22Rv1 (cell line): ENCODE measurements at regions not wholly inside any gene's neighbourhood (a gene's known extent, or its start where the extent isn't known, plus 50 kb on each side); places are given as distances from the start of the nearest gene placed in this dataset.

ENCODE experiments used
- CTCF ChIP-seq: fragments of 450-650 bp; IDR thresholded peaks from 2 replicates; pipeline ENCODE4 v1.5.1; 2017; ENCODE audit warnings: mild to moderate bottlenecking
- ZFX ChIP-seq: fragments of 450-650 bp; IDR thresholded peaks from 2 replicates; pipeline ENCODE4 v1.6.1; 2017; ENCODE audit warnings: antibody characterized with exemption, borderline replicate concordance

DNA sequence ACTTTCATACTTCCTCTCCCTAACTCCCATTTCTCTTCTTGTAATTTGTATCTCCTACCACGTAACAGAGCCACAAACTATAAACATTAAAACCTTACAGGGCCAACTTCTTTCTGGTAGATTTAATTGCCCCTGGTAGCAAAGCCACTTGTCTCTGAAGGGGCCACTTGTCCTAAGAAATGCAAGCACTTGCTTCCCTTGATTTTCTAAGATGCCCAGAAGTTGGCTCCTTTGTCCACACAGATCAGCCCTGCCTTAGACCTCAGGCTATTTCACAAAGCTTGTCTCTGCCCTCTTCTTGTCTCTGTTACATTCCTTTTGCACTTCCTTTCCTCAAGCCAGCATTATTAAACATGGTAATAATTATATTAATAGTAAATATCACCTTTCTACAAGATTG is 80.6 kb upstream of the CXXC4 start:
- TF ChIP-seq CTCF (no peak), ZFX (no peak)
